ENCODE measurements at regions not wholly inside any gene's neighbourhood (a gene's known extent, or its start where the extent isn't known, plus 50 kb on each side); places are given as distances from the start of the nearest gene placed in this dataset.
"Not testable (repeated sequence)": the region's sequence is repeated elsewhere in the genome, so short reads cannot be mapped to it uniquely, and the experiment has no call there.

DNA sequence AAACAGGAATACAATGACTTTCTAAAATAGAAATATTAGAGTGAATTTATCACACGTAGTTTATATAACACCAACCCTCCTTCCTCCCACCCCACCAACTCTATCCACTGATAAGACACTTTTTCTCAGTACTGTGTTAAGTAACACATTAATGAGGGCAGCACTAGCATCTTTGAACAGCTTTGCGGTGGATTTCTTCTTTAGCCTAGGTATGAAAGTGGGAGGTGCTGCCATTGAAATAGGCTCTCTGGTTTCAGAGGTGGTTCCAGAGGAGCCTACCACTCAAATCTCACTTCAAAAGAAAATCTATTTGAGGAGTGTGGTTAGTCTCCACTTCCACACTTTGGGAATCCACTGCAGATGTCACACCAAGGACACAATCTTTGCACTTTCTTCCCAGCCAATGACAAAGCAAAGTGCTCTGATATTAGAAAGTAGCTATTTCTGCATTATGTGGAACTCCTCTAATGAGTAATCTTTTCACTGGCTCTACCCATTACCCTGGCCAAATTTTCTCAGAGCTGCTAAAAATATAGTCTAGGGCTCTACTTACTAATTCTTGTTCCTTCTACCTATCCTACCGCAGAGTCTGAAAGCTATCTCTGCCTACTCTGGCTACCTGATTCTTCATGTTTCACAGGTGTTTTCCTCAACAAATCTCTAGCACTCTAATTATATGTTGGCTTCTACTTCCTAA, 1667.8 kb downstream of the MRPL39 start:
- no peak for DNase-seq (ENCODE audit: low spot score)

DNA sequence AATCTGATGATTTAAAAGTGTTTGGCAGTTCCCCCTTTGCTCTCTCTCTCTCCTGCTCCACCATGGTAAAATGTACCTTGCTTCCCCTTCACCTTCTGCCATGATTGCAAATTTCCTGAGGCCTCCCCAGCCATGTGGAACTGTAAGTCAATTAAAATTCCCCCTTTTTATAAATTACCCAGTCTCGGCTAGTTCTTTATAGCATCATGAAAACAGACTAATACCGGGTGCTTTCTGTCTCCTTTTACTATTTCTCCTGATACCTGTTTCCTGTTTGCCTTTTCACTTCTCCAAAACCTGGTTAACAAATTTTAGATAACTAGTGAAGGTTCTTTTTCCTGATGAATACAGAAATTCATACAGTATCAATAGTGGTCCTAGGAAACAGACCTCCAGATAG, 1670.3 kb downstream of the MRPL39 start:
- no peak for DNase-seq (ENCODE audit: low spot score)

DNA sequence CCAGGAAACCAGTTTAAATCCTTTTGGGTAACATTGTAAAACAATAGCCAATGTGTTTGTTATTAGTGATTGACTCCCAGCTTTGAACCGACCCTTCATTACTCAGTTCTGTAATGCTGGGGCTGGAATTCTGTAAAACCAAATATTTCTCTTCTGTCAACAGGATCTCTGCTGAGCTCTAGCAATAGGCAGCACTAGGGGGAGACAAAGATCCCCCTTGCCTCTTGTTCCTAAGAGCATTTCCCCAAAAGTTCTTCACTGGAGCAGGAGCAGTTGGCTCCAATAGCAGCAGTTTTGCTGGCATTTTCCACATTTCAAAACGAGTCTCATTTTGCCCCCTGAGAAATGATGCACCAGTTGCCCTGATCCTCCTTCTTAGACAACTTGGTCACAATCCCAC, 1671.1 kb downstream of the MRPL39 start:
- no peak for DNase-seq (ENCODE audit: low spot score)

DNA sequence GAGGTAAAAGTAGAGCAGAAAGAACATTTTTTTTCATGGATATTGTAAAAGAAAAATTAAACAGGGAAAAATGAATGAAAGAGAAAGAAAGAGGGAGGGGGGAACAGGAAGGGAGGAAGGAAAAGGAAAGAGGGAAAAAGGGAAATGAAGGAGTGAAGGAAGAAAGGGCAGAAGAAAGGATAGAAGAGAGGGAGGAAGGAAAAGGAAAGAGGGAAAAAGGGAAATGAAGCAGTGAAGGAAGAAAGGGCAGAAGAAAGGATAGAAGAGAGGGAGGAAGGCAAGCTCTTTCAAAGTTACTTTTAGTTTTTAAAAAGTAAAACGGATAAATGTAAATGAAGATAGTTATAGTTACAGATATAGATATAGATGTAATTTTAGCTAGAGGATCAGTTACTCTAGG, 1676.7 kb downstream of the MRPL39 start:
- no peak for DNase-seq (ENCODE audit: low spot score)

DNA sequence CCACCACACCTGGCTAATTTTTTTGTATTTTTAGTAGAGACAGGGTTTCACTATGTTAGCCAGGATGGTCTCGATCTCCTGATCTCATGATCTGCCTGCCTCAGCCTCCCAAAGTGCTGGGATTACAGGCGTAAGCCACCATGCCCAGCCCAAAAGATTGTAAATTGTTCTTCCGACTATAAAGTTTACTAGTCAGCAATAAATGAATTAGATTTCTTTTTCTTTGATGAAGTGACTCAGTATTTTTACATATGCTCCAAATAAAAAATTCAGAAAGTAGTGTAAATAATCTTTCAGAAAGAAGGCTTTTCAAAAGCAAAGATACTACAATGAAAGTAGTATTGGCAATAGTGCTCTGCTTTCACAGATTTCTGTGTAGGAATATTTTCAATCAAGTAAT, 1680.9 kb downstream of the MRPL39 start:
- DNase-seq (ENCODE audit: low spot score), result not testable (repeated sequence)

DNA sequence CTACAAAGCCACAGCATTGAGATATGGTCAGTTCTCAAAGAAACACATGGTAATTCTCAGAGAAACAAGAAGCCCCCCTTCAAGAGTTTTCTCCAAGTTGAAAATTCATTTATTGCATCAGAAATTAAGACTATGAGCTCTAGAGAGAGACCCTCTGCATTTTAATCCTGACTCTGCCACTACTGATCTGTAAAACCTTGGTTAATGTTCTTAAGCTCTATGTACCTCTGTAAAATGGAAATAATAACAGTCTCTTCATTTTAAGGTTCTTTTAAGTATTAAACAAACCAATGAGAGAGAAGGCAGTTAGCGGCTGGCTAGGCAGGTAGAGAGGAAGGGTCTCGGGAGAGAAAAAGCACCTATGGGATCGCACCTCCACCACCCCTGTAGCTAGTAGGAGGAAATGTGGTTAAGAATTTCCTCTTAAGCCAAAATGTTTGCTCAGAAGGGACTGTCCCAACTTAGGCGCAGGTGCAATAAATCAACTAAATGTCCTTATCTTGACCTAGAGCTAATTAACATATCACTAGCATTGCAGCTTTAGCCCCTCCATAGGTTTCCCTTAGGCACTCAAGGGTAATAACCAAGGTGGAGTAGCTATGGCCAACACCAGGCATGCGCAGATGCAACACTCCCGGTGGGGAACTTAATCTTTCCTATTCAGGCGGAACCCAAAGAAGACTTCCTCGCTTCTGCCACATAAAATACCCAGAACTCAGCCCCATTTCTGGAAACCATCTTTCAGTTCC, 1685.4 kb downstream of the MRPL39 start:
- DNase-seq (ENCODE audit: low spot score), result no peak

DNA sequence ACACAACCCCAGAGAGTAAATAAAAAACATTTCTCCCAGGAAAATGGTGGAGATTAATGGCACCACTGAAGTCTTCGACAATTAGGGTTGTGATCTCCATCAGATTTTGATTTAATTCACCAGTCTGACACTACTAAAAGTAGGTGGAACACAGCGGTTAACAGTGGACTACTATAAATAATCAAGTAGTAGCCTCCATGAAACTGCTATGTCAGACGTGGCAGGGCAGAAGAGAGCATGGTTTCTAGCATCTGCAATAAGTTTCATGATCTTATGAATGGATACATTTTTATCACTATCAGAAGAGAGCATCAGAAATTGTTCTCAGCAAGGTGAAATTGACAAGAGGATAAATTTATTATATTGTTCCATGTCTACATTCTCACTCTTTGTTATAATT, 1706.6 kb downstream of the MRPL39 start:
- no peak for DNase-seq (ENCODE audit: low spot score)

DNA sequence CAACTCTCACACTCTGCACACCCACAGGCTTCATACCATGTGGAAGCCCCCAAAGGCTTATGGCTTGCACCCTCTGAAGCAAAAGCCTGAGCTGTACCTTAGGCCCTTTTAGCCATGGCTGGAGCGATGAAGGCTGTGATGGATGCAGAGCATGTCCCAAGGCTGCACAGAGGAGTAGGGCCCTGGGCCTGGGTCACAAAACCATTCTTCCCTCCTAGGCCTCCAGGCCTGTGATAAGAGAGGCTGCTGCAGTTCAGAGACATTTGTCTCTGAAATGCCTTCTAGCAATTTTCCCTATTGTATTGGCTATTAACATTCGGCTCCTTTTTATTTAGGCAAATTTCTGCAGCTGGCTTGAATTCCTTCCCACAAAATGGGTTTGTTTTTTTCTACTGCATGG, 1707.7 kb downstream of the MRPL39 start:
- no peak for DNase-seq (ENCODE audit: low spot score)

DNA sequence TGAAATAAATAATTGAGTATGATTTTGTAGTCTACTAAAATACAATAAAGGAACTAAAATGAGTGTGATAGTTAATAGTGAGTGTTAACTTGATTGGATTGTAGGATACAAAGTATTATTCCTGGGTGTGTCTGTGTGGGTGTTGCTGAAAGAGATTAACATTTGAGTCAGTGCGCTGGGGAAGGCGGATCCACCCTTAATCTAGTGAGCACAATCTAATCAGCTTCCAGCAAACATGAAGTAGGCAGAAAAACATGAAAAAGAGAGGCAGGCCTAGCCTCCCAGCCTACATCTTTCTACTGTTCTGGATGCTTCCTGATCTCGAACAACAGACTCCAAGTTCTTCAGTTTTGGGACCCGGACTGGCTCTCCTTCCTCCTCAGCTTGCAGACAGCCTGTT, 1716.6 kb downstream of the MRPL39 start:
- no peak for DNase-seq (ENCODE audit: low spot score)

DNA sequence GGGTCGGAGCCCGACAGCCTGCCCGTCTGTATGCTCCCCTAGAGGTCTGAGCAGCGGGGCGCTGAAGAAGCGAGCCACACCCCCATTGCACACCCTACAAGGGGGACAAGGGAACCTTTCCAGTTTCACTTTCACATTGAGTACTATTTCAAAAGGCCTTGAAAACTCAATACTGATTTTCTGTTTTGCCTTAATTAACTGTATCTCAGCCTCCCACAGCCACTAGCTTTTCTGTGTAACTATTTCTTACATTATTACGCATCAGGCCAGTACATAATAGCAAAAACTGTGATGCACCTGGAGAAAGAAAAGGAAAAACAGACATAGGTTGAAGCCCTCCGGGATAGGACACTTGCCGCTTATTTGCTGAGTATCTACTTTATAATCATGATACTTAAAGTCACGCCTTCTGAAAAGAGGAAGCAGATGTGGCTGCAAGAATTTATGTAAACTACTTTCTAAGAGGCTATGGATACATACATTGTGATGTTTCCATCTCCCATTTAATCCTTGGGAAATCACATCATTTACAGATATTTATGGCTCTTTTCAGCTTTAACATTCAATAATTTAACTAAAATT, 1719.5 kb downstream of the MRPL39 start:
- DNase-seq (ENCODE audit: low spot score), result no peak

DNA sequence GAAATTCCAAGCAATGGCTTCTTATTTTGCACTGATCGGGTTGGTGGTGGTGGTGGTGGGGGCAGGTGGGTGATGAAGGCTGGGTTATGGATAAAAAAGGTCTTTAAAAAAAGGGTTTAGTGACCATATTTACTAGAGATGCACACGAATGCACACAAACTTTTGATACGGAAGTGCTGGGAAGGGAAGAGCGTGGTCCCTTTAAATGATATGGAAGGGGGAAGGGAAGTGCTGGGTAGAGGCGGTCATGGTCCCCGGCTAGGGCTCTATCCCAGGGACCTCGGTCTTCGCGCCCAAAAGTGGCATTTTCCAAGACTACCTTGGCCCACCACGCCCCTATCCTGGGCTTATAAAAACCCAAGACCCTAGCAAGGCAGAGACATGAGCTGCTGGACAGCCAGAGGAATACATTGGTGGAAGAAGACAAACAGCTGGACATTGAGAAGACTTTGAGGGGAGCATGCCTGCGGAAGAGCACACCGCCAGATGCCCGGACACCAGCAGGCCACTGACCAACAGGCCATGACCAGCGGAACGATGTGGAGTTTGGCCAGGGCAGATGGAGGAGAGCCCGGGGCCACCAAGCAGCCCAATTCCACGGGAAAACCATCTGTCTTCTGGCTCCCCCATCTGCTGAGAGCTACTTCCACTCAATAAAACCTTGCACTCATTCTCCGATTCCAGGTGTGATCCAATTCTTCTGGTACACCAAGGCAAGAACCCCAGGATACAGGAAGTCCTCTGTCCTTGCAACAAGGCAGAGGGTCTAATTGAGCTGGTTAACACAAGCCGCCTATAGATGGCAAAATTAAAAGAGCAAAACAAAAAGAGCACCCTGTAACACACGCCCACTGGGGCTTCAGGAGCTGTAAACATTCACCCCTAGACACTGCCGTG, 1720.2 kb downstream of the MRPL39 start:
- no peak for DNase-seq (ENCODE audit: low spot score)

DNA sequence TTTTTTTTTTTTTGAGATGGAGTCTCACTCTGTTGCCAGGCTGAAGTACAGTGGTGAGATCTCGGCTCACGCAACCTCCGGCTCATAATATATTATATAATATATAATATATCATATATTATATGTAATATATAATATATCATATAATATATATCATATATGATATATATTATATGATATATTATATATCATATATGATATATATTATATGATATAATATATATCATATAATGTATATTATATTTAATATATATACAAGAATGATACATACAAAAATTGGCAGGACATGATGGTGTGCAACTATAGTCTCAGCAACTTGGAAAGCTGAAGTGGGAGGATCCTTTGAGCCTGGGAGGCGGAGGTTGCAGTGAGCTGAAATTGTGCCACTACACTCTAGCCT, 1725.5 kb downstream of the MRPL39 start:
- no peak for DNase-seq (ENCODE audit: low spot score)

DNA sequence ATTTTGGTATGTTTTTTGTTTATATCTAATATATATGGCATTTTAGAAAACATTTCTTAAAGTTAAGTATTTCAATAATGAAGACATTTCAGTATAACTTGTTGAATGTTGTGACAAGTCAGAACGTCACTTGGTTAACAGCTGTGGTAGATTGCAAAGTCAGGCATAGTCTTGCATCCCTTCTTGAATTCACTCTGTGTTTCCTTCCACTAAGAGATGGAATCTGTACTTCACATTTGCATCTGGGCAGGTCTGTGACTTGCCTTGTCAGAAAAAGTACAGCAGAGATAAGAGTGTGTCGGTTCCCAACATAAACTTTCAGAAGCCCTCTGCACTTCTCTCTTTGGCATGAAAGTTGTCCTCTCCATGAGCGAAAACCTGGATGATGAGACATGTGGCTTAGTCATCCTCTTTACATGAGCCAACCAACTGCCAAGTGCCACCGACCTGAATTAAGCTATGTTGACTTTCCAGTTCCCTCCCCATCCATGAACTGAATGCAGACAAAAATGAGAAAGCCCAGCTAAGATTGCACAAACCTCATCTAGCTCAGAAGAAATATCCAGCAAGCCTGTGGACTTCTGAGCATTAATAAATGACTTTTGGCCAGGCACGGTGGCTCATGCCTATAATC, 1730.2 kb downstream of the MRPL39 start:
- no peak for DNase-seq (ENCODE audit: low spot score)

DNA sequence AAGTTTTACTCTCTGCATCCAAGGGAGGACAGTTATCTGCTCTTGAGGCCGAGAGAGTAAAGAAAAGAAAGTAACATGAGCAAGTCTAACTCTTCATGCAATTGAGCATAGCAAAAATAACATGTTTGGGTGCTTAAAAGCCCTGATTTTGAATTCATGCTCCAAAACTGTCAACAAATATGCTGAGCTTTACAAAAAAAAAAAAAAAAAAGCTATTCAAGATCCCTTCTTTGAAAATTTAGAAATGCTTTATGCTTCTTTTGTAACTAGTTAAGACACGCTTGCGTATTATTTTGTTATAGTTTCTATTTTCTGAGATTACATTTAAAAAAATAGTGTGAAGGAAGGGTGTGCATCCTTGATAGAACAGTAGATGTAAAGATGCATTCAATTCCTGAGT, 1733.0 kb downstream of the MRPL39 start:
- DNase-seq (ENCODE audit: low spot score), result no peak

DNA sequence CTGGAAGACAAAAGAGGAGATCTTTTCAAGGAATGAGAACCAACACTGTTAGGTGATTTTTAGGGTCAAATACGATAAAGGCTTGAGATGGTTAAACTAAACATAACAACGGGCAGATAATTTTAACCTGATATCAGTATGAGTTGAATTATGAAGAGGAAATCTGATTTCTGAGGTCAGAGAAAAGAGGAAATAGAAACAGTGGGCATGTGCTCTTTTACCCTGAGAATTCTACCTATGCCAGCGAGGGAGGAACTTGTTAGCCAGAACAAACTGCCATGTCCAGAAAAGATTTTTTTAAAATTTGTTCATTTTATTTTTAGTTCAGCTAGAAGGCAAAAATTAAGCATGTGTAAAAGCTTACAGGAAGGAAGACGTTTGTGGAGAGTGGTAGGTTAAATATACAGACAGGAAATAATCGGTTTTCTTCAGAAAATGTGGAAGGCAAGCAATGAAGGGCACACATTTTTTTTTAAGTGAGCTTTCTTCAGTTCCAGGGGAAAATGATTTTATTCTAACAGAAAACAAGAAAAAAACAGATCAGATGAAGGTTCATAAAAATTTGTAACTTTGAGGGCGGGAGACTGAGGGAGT, 1745.3 kb downstream of the MRPL39 start:
- no peak for DNase-seq (ENCODE audit: low spot score)

DNA sequence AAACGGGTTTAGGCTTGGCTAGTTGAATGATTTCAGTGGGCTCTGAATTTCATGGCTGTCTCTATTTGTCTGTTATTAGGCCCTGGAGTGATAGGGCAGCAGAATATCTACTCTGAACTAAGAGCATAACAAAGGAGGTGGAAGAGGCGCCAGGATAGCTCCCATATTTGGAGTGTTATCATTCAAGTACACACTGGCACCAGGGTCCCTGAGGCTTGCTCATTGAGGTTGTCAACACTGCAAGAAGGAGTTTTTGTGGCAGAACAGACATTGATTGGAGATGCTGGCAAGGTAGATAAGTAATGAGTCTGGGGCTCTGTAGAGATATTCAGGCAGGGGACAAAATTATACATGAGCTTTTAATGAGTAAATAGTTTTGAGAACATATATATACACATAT, 1748.4 kb downstream of the MRPL39 start:
- no peak for DNase-seq (ENCODE audit: low spot score)

DNA sequence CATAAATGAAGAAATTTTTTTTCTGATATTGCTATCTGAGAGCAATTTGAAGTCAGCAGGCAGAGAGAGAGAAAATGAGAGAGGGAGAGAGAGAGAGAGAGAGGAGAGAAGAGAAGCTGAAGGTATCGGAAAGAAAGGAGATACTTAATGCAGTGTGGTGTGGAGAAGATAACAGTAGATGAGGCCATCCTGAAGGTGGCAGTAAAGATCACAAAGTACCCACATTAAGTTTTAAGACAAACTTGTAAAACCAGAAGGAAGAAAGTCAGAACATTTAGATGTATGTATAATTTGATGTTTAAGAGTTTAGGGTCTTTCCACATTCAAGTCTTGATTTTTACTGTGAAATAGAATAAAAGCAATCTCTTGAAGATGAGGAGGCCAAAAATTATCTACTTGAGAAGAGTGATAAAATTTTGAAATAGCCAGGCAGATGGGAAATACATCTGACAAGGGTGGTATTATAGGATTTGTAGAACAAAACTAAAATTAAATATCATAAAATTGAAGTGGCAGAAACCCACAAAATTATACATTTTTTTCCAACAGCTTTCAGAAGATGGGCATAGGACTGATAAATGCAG, 1753.4 kb downstream of the MRPL39 start:
- no peak for DNase-seq (ENCODE audit: low spot score)

DNA sequence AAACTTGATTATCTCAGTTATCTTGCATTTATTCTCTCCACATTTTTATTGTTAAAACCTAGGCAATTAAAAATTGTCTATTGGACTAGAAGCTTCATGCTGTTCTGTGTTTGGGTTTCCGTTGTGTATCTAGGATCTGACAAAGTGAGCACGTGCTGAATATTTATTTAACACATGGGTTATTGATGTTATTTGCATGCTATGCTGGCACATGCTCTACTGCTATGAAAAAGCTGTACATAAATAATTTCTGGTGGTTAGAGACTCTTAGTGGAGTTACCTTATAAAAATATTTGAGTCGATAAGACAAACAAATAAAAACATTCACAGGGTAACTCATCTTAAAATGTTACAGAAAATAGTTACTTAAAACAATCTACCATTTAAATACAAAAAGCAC, 1769.7 kb downstream of the MRPL39 start:
- no peak for DNase-seq (ENCODE audit: low spot score)

DNA sequence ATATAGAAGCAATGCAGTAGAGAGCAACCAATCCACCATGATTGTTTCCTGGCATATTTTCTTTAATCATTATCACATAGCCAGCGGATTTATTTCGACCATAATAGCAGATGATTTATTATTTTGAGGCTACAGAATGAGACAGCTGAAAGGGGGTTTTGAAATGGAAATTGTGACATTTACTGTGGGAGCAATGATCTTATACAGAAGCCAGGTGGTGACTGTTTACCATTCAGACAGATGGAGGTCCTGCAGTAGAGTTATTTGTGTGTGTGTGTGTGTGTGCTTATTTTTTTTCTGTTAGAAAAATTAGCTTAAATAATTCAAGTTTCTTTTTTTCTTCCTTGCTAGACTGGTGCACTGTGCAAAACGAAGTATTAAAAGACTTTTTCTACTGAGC, 1784.5 kb downstream of the MRPL39 start:
- no peak for DNase-seq (ENCODE audit: low spot score)

DNA sequence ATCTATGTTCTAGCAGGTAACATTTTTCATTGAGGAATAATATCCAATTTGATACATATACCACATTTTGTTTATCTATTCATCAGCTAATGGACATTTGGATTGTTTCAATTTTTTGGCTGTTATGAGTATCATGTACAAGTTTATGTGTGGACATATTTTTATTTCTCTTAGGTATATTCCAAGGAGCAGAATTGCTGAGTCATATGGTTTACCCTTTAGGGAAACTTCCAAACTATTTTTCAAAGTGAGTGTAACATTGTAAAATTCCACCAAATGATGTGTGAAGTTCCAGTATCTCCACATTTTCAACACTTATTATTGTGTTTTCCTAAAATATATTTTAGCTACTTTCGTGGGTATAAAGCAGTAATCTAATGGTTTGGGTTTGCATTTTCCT, 1789.9 kb downstream of the MRPL39 start:
- no peak for DNase-seq (ENCODE audit: low spot score)
